H9 (cell line): ENCODE measurements at regions not wholly inside any gene's neighbourhood (a gene's known extent, or its start where the extent isn't known, plus 50 kb on each side); places are given as distances from the start of the nearest gene placed in this dataset.

Experiments
- DNase-seq: peaks from one replicate; pipeline ENCODE4 v3.0.0-alpha.2; 2017
- H2AFZ ChIP-seq: one replicate; pipeline ENCODE4 v1.6.1; 2013; ENCODE audit warnings: mild to moderate bottlenecking, low read length, control low read depth, moderate library complexity
- H2AK5ac ChIP-seq: 2 replicates; pipeline ENCODE4 v1.6.1; 2013; ENCODE audit warnings: low read length, control low read depth, mixed read lengths; ENCODE audit not compliant: insufficient read length
- H2BK120ac ChIP-seq: one replicate; pipeline ENCODE4 v1.6.1; 2013; ENCODE audit warnings: low read depth, mild to moderate bottlenecking, low read length, control low read depth, inconsistent platforms; ENCODE audit not compliant: poor library complexity, severe bottlenecking
- H2BK12ac ChIP-seq: 2 replicates; pipeline ENCODE4 v1.6.1; 2013; ENCODE audit warnings: low read length, control low read depth, mixed read lengths, low read depth; ENCODE audit not compliant: insufficient read length
- H2BK15ac ChIP-seq: 2 replicates; pipeline ENCODE4 v1.6.1; 2013; ENCODE audit warnings: low read depth, low read length, control low read depth
- H2BK20ac ChIP-seq: one replicate; pipeline ENCODE4 v1.6.1; 2013; ENCODE audit warnings: low read depth, mild to moderate bottlenecking, low read length, control low read depth, inconsistent platforms; ENCODE audit not compliant: poor library complexity, severe bottlenecking
- H2BK5ac ChIP-seq: 2 replicates; pipeline ENCODE4 v1.6.1; 2013; ENCODE audit warnings: low read length, control low read depth, mixed read lengths; ENCODE audit not compliant: insufficient read length
- H3K14ac ChIP-seq: 2 replicates; pipeline ENCODE4 v1.6.1; 2013; ENCODE audit warnings: low read length, control low read depth; ENCODE audit not compliant: insufficient read depth
- H3K18ac ChIP-seq: 2 replicates; pipeline ENCODE4 v1.6.1; 2013; ENCODE audit warnings: low read depth, mild to moderate bottlenecking, mixed read lengths, low read length, control low read depth; ENCODE audit not compliant: insufficient read length
- H3K23ac ChIP-seq: 2 replicates; pipeline ENCODE4 v1.6.1; 2013; ENCODE audit warnings: low read length, control low read depth, mixed read lengths, low read depth; ENCODE audit not compliant: insufficient read length
- H3K23me2 ChIP-seq: 2 replicates; pipeline ENCODE4 v1.6.1; 2013; ENCODE audit warnings: low read depth, mild to moderate bottlenecking, mixed read lengths, low read length, control low read depth; ENCODE audit not compliant: insufficient read length, poor library complexity, severe bottlenecking
- H3K27ac ChIP-seq: 2 replicates; pipeline ENCODE4 v1.5.1; 2013; ENCODE audit warnings: low read length, control low read depth, mixed read lengths, low read depth; ENCODE audit not compliant: insufficient read length
- H3K27me3 ChIP-seq: 2 replicates; pipeline ENCODE4 v1.6.1; 2013; ENCODE audit warnings: low read length, control low read depth, inconsistent platforms; ENCODE audit not compliant: insufficient read depth
- H3K4ac ChIP-seq: 2 replicates; pipeline ENCODE4 v1.6.1; 2013; ENCODE audit warnings: low read depth, mild to moderate bottlenecking, control low read depth, inconsistent platforms, low read length, moderate library complexity
- H3K4me1 ChIP-seq: 2 replicates; pipeline ENCODE4 v1.6.1; 2013; ENCODE audit warnings: low read length, control low read depth, inconsistent platforms; ENCODE audit not compliant: insufficient read depth
- H3K4me2 ChIP-seq: 2 replicates; pipeline ENCODE4 v1.6.1; 2013; ENCODE audit warnings: low read length, control low read depth, mixed read lengths; ENCODE audit not compliant: insufficient read length, insufficient read depth
- H3K56ac ChIP-seq: 2 replicates; pipeline ENCODE4 v1.6.1; 2013; ENCODE audit warnings: low read depth, mild to moderate bottlenecking, mixed read lengths, low read length, control low read depth; ENCODE audit not compliant: insufficient read length
- H3K79me1 ChIP-seq: 2 replicates; pipeline ENCODE4 v1.6.1; 2013; ENCODE audit warnings: low read depth, mild to moderate bottlenecking, moderate library complexity, low read length, control low read depth, inconsistent platforms; ENCODE audit not compliant: insufficient read depth, poor library complexity, severe bottlenecking
- H3K79me2 ChIP-seq: 2 replicates; pipeline ENCODE4 v1.6.1; 2013; ENCODE audit warnings: low read length, control low read depth, inconsistent platforms; ENCODE audit not compliant: insufficient read depth
- H3K9ac ChIP-seq: 2 replicates; pipeline ENCODE4 v1.6.1; 2013; ENCODE audit warnings: low read length, control low read depth, mixed read lengths; ENCODE audit not compliant: insufficient read length; ENCODE audit errors: extremely low read depth
- H3K9me3 ChIP-seq: one replicate; pipeline ENCODE4 v1.6.1; 2013; ENCODE audit warnings: low read depth, low read length, inconsistent platforms; ENCODE audit not compliant: control insufficient read depth
- H3T11ph ChIP-seq: one replicate; pipeline ENCODE4 v1.6.1; 2013; ENCODE audit warnings: mild to moderate bottlenecking, low read length, control low read depth, inconsistent platforms
- H4K20me1 ChIP-seq: one replicate; pipeline ENCODE4 v1.6.1; 2013; ENCODE audit not compliant: control insufficient read depth, insufficient read length, insufficient read depth
- H4K5ac ChIP-seq: 2 replicates; pipeline ENCODE4 v1.6.1; 2013; ENCODE audit warnings: low read depth, mild to moderate bottlenecking, mixed read lengths, low read length, control low read depth; ENCODE audit not compliant: insufficient read length
- H4K8ac ChIP-seq: replicated peaks from 2 replicates; pipeline ENCODE4 v1.6.1; 2013; ENCODE audit warnings: low read length, control low read depth, mixed read lengths, low read depth; ENCODE audit not compliant: insufficient read length
- H4K91ac ChIP-seq: 2 replicates; pipeline ENCODE4 v1.6.1; 2013; ENCODE audit warnings: low read depth, mild to moderate bottlenecking, moderate library complexity, mixed read lengths, low read length, control low read depth; ENCODE audit not compliant: insufficient read length
- H3K27ac Mint-ChIP-seq, 3 experiments: 2 replicates in 2 of 3; 3 replicates in 1 of 3; pipeline ENCODE4 v1.8.0; 2020 to 2021; ENCODE audit warnings: mixed read lengths in 3 of 3, mild to moderate bottlenecking in 1 of 3, moderate library complexity in 1 of 3
- H3K27me3 Mint-ChIP-seq: 2 replicates; pipeline ENCODE4 v1.8.0; 2021; ENCODE audit warnings: low read depth, mild to moderate bottlenecking, moderate library complexity, mixed read lengths
- H3K36me3 Mint-ChIP-seq, 3 experiments: 2 replicates in 2 of 3; 3 replicates in 1 of 3; pipeline ENCODE4 v1.8.0; 2020 to 2021; ENCODE audit warnings: low read depth in 3 of 3, mixed read lengths in 3 of 3; ENCODE audit not compliant: insufficient read depth in 1 of 3
- H3K4me1 Mint-ChIP-seq, 2 experiments: 2 replicates each; pipeline ENCODE4 v1.8.0; 2020; ENCODE audit warnings: mixed read lengths in 2 of 2
- H3K4me3 Mint-ChIP-seq, 2 experiments: 2 replicates in 1 of 2; 3 replicates in 1 of 2; pipeline ENCODE4 v1.8.0; 2020 to 2021; ENCODE audit warnings: mild to moderate bottlenecking in 2 of 2, mixed read lengths in 2 of 2, moderate library complexity in 1 of 2
- H3K9me3 Mint-ChIP-seq, 2 experiments: 2 replicates in 1 of 2; 3 replicates in 1 of 2; pipeline ENCODE4 v1.8.0; 2020; ENCODE audit warnings: mild to moderate bottlenecking in 2 of 2, mixed read lengths in 2 of 2, moderate library complexity in 1 of 2
- WGBS: extraction: QIAGEN DNeasy Blood & Tissue Kit; methylation state at CpG from one replicate; pipeline ENCODE4 v1.1.7; 2013; ENCODE audit warnings: missing lambda C conversion rate, low lambda C conversion rate, mixed read lengths; ENCODE audit not compliant: insufficient read length; ENCODE audit errors: extremely low coverage; 5-methylcytosine and 5-hydroxymethylcytosine counted together
- TF ChIP-seq, protein P1 (sequence below): fragments of 200-600 bp; sonication (generic); conservative IDR thresholded peaks from 3 replicates; pipeline ENCODE4 v1.8.0; 2021; ENCODE audit warnings: antibody characterized with exemption, mild to moderate bottlenecking

DNA sequence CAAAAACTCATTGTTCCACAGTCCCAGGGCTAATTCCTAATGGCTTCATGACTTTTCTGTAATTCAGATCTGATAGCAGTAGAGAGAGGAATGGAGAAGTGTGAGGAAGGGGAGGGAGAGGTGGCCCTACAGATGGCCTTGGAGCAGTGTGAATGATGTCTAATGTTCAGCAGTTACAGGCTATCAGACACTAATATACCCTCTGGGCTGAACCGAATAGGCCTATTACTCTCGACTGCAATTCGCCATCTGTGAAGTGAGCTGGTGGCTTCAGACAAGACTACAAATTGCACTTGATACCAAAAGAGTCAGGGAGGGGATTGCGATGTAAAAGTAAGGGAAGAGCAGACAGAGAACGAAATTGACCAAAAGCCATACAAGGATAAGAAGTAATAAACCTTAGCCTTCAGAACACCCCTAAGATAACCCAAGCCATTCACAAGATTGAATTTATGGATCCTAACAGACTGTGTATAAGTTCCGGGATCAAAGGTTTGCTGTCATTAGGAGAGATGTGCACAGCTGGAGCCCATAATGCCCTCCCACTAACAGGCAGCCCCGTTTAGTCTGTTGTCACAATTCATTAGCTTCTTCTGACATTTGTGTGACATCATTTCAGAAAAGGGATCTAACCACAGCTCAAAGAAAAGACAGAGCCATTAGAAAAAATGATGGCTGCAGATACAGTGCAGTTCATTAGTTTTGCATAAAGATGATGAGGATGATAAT, 642.4 kb upstream of the API5 start:
- Histone ChIP-seq H4K8ac (no peak overlapping the region), H3K79me1 (no peaks in the 10 kb centered on the region), H3K4me2 (no peak overlapping the region), H3K79me2 (no peaks in the 10 kb centered on the region), H2AK5ac (no peak overlapping the region), H3K23me2 (no peaks in the 10 kb centered on the region), H4K5ac (no peak overlapping the region), H2BK120ac (no peak overlapping the region), H3K9me3 (no peaks in the 10 kb centered on the region), H3K18ac (no peak overlapping the region), H2BK20ac (no peak overlapping the region), H2AFZ (no peak overlapping the region), H4K91ac (no peak overlapping the region), H3K27ac (no peak overlapping the region), H3K56ac (no peak overlapping the region), H3K4ac (no peak overlapping the region), H2BK5ac (no peak overlapping the region), H3K4me1 (peaks cover 2% of the 10 kb centered on the region; the same call in 1 of the 2 replicates), H3K27me3 (no peaks in the 10 kb centered on the region), H3K9ac (no peak overlapping the region), H3K23ac (no peak overlapping the region), H3T11ph (no peak overlapping the region), H3K14ac (no peak overlapping the region), H2BK12ac (no peak overlapping the region), H4K20me1 (no peaks in the 10 kb centered on the region), H2BK15ac (no peak overlapping the region)
- Mint-ChIP-seq H3K4me3 (no peak overlapping the region), H3K27me3 (no peaks in the 10 kb centered on the region; the same call in 1 of the 2 replicates), H3K4me1 (no peaks in the 10 kb centered on the region), H3K27ac (peak overlapping the region in 1 of 3 experiments; percentile 40; a peak in 1 of 7 replicates), H3K9me3 (no peaks in the 10 kb centered on the region), H3K36me3 (no peaks in the 10 kb centered on the region; a peak in 1 of 7 replicates)
- no peak for DNase-seq
- TF ChIP-seq, protein P1, sequence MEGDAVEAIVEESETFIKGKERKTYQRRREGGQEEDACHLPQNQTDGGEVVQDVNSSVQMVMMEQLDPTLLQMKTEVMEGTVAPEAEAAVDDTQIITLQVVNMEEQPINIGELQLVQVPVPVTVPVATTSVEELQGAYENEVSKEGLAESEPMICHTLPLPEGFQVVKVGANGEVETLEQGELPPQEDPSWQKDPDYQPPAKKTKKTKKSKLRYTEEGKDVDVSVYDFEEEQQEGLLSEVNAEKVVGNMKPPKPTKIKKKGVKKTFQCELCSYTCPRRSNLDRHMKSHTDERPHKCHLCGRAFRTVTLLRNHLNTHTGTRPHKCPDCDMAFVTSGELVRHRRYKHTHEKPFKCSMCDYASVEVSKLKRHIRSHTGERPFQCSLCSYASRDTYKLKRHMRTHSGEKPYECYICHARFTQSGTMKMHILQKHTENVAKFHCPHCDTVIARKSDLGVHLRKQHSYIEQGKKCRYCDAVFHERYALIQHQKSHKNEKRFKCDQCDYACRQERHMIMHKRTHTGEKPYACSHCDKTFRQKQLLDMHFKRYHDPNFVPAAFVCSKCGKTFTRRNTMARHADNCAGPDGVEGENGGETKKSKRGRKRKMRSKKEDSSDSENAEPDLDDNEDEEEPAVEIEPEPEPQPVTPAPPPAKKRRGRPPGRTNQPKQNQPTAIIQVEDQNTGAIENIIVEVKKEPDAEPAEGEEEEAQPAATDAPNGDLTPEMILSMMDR: no peak
- no CpG with 5 or more reads among the region's 7 CpGs for WGBS
